IMR-90 (cell line): ENCODE measurements at regions not wholly inside any gene's neighbourhood (a gene's known extent, or its start where the extent isn't known, plus 50 kb on each side); places are given as distances from the start of the nearest gene placed in this dataset.

Source experiments
- BHLHE40 ChIP-seq: fragments of 150-350 bp; IDR thresholded peaks from 2 replicates; pipeline ENCODE4 v1.6.1; 2016; ENCODE audit warnings: mild to moderate bottlenecking, low read depth, low read length
- CEBPB ChIP-seq: IDR thresholded peaks from 2 replicates; pipeline ENCODE4 v1.6.1; 2012; ENCODE audit warnings: low read depth, low read length, improper control_type of control experiment
- CHD1 ChIP-seq: IDR thresholded peaks from 2 replicates; pipeline ENCODE4 v1.6.1; 2012; ENCODE audit warnings: low read depth, low read length, improper control_type of control experiment
- MAFK ChIP-seq: IDR thresholded peaks from 2 replicates; pipeline ENCODE4 v1.6.1; 2012; ENCODE audit warnings: low read depth, low read length, improper control_type of control experiment
- MAZ ChIP-seq: IDR thresholded peaks from 2 replicates; pipeline ENCODE4 v1.6.1; 2012; ENCODE audit warnings: low read depth, mild to moderate bottlenecking, low read length, improper control_type of control experiment, moderate library complexity, borderline replicate concordance
- MXI1 ChIP-seq: IDR thresholded peaks from 2 replicates; pipeline ENCODE4 v1.6.1; 2012; ENCODE audit warnings: low read depth, mild to moderate bottlenecking, low read length, moderate library complexity, borderline replicate concordance
- NFE2L2 ChIP-seq: fragments of 150-350 bp; IDR thresholded peaks from 2 replicates; pipeline ENCODE4 v1.6.1; 2016; ENCODE audit warnings: low read depth, mild to moderate bottlenecking, low read length
- POLR2A ChIP-seq: IDR thresholded peaks from 2 replicates; pipeline ENCODE4 v1.6.1; 2012; ENCODE audit warnings: mild to moderate bottlenecking, low read depth, low read length
- RAD21 ChIP-seq: IDR thresholded peaks from 2 replicates; pipeline ENCODE4 v1.6.1; 2012; ENCODE audit warnings: low read length, improper control_type of control experiment
- RCOR1 ChIP-seq: IDR thresholded peaks from 2 replicates; pipeline ENCODE4 v1.6.1; 2012; ENCODE audit warnings: mild to moderate bottlenecking, low read length, improper control_type of control experiment; ENCODE audit not compliant: insufficient replicate concordance
- RFX5 ChIP-seq: IDR thresholded peaks from 2 replicates; pipeline ENCODE4 v1.8.0; 2012; ENCODE audit warnings: low read depth, mild to moderate bottlenecking, low read length, moderate library complexity
- TF ChIP-seq, protein P1 (sequence below): conservative IDR thresholded peaks from 2 replicates; pipeline ENCODE4 v1.5.1; 2012; ENCODE audit warnings: mild to moderate bottlenecking, low read depth, low read length, improper control_type of control experiment
- TF ChIP-seq, protein P2 (sequence below): fragments of 150-350 bp; IDR thresholded peaks from 2 replicates; pipeline ENCODE4 v1.6.1; 2017; ENCODE audit warnings: mild to moderate bottlenecking, antibody characterized with exemption, low read length, low read depth
- TF ChIP-seq, protein P3 (sequence below): fragments of 150-350 bp; IDR thresholded peaks from 2 replicates; pipeline ENCODE4 v1.6.1; 2016; ENCODE audit warnings: low read depth, mild to moderate bottlenecking, low read length, moderate library complexity, borderline replicate concordance

DNA sequence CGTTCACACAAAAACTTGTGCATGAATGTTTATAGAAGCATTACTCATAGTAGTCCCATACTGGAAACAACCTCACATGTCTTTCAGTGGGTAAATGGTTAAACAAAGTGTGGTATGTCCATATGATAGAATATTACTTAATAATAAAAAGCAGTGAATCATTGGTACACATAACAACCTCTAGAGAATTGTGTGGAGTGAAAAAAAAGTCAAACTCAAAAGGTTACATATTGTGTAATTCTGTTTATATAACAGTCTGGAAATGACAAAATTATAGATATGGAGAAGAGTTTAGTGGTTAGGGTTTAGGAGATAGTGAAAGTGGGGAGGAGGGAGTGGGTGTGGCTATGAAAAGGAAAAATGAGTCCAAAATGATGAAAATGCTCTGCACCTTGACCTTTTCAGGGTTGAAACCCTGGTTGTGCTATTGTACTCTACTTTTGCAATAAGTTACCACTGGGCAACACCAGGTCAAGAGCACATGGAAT, 243.4 kb upstream of the DDI1 start:
- no peak for TF ChIP-seq POLR2A
- TF ChIP-seq, protein P1, sequence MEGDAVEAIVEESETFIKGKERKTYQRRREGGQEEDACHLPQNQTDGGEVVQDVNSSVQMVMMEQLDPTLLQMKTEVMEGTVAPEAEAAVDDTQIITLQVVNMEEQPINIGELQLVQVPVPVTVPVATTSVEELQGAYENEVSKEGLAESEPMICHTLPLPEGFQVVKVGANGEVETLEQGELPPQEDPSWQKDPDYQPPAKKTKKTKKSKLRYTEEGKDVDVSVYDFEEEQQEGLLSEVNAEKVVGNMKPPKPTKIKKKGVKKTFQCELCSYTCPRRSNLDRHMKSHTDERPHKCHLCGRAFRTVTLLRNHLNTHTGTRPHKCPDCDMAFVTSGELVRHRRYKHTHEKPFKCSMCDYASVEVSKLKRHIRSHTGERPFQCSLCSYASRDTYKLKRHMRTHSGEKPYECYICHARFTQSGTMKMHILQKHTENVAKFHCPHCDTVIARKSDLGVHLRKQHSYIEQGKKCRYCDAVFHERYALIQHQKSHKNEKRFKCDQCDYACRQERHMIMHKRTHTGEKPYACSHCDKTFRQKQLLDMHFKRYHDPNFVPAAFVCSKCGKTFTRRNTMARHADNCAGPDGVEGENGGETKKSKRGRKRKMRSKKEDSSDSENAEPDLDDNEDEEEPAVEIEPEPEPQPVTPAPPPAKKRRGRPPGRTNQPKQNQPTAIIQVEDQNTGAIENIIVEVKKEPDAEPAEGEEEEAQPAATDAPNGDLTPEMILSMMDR, result no peak
- no peak for TF ChIP-seq CHD1
- no peak for TF ChIP-seq MAZ
- TF ChIP-seq RAD21, result no peak
- TF ChIP-seq MXI1, result no peak
- TF ChIP-seq, protein P2, sequence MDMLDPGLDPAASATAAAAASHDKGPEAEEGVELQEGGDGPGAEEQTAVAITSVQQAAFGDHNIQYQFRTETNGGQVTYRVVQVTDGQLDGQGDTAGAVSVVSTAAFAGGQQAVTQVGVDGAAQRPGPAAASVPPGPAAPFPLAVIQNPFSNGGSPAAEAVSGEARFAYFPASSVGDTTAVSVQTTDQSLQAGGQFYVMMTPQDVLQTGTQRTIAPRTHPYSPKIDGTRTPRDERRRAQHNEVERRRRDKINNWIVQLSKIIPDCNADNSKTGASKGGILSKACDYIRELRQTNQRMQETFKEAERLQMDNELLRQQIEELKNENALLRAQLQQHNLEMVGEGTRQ, result no peak
- TF ChIP-seq, protein P3, sequence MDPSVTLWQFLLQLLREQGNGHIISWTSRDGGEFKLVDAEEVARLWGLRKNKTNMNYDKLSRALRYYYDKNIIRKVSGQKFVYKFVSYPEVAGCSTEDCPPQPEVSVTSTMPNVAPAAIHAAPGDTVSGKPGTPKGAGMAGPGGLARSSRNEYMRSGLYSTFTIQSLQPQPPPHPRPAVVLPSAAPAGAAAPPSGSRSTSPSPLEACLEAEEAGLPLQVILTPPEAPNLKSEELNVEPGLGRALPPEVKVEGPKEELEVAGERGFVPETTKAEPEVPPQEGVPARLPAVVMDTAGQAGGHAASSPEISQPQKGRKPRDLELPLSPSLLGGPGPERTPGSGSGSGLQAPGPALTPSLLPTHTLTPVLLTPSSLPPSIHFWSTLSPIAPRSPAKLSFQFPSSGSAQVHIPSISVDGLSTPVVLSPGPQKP, result no peak
- peak; percentile 24; the same call in 1 of the 2 replicates for TF ChIP-seq CEBPB
- no peak for TF ChIP-seq MAFK
- no peak for TF ChIP-seq RFX5
- TF ChIP-seq RCOR1, result no peak
- TF ChIP-seq NFE2L2, result no peak
- no peak for TF ChIP-seq BHLHE40
